OCI-LY3 (cell line): ENCODE measurements at regions not wholly inside any gene's neighbourhood (a gene's known extent, or its start where the extent isn't known, plus 50 kb on each side); places are given as distances from the start of the nearest gene placed in this dataset.

Experiments used
- H2AFZ ChIP-seq: fragments of 200-600, 300-600 bp; shearing (Covaris generic); 2 replicates; pipeline ENCODE4 v1.6.0; 2014; ENCODE audit warnings: antibody characterized with exemption, low read depth, low read length
- H3K27ac ChIP-seq: fragments of 200-600, 300-600 bp; sonication (generic); 2 replicates; pipeline ENCODE4 v1.5.1; 2014; ENCODE audit warnings: mild to moderate bottlenecking, low read length, moderate library complexity, mixed read lengths
- H3K27me3 ChIP-seq: fragments of 200-600, 300-600 bp; sonication (generic); 2 replicates; pipeline ENCODE4 v1.6.1; 2014; ENCODE audit warnings: low read depth, low read length, mixed read lengths
- H3K36me3 ChIP-seq: fragments of 200-600, 300-600 bp; sonication (generic); replicated peaks from 2 replicates; pipeline ENCODE3; 2014; ENCODE audit warnings: low read depth, low read length, mixed read lengths
- H3K4me1 ChIP-seq: fragments of 300-600, 200-600 bp; sonication (generic); 2 replicates; pipeline ENCODE4 v1.6.1; 2014; ENCODE audit warnings: low read length, mixed read lengths
- H3K4me2 ChIP-seq: fragments of 200-600, 300-600 bp; sonication (generic); 2 replicates; pipeline ENCODE4 v1.6.1; 2014; ENCODE audit warnings: low read length, mixed read lengths
- H3K4me3 ChIP-seq: fragments of 300-600, 200-600 bp; sonication (generic); 2 replicates; pipeline ENCODE4 v1.5.1; 2014; ENCODE audit warnings: antibody characterized with exemption, mild to moderate bottlenecking, low read length, moderate library complexity
- H3K79me2 ChIP-seq: fragments of 300-600, 200-600 bp; shearing (Covaris generic); 2 replicates; pipeline ENCODE4 v1.6.1; 2014; ENCODE audit warnings: mild to moderate bottlenecking, low read length, mixed read lengths
- H3K9ac ChIP-seq: fragments of 300-600, 200-600 bp; shearing (Covaris generic); 2 replicates; pipeline ENCODE4 v1.6.0; 2014; ENCODE audit warnings: mild to moderate bottlenecking, low read length, moderate library complexity
- H3K9me3 ChIP-seq: fragments of 200-600, 300-600 bp; shearing (Covaris generic); 2 replicates; pipeline ENCODE4 v1.6.1; 2014; ENCODE audit warnings: low read length, mixed read lengths; ENCODE audit not compliant: insufficient read depth
- H4K20me1 ChIP-seq: fragments of 200-600, 300-600 bp; sonication (generic); 2 replicates; pipeline ENCODE4 v1.6.1; 2016; ENCODE audit warnings: low read length, mixed read lengths; ENCODE audit not compliant: insufficient read depth
- CTCF ChIP-seq: fragments of 200-600, 300-600 bp; sonication (generic); IDR thresholded peaks from 2 replicates; pipeline ENCODE4 v1.5.1; 2014; ENCODE audit warnings: antibody characterized with exemption, low read length, low read depth
- EZH2phosphoT487 ChIP-seq: fragments of 200-600 bp; shearing (Covaris generic); IDR thresholded peaks from 2 replicates; pipeline ENCODE4 v1.6.1; 2018; ENCODE audit warnings: antibody characterized with exemption, mixed run types, low read depth

GRCh38 chr15:48021336-48022086, 99.3 kb upstream of the SLC24A5 start:
- Histone ChIP-seq H4K20me1 (no peaks in the 10 kb centered on the region), H2AFZ (no peak overlapping the region), H3K27me3 (peaks cover 5% of the 10 kb centered on the region; the same call in 1 of the 2 replicates), H3K9me3 (no peaks in the 10 kb centered on the region), H3K79me2 (no peaks in the 10 kb centered on the region), H3K27ac (no peak overlapping the region), H3K36me3 (no peaks in the 10 kb centered on the region), H3K4me3 (no peak overlapping the region), H3K4me1 (no peaks in the 10 kb centered on the region), H3K4me2 (no peak overlapping the region), H3K9ac (no peak overlapping the region)
- no peak for TF ChIP-seq EZH2phosphoT487
- no peak for TF ChIP-seq CTCF

GRCh38 chr15:48025118-48025517, 95.7 kb upstream of the SLC24A5 start:
- Histone ChIP-seq H3K9ac (no peak overlapping the region), H3K4me1 (no peaks in the 10 kb centered on the region), H4K20me1 (no peaks in the 10 kb centered on the region), H3K4me3 (no peak overlapping the region), H3K36me3 (no peaks in the 10 kb centered on the region), H3K79me2 (no peaks in the 10 kb centered on the region), H3K4me2 (no peak overlapping the region), H2AFZ (no peak overlapping the region), H3K27ac (no peak overlapping the region), H3K27me3 (peaks cover 17% of the 10 kb centered on the region; the same call in 1 of the 2 replicates), H3K9me3 (no peaks in the 10 kb centered on the region)
- TF ChIP-seq EZH2phosphoT487 = no peak
- TF ChIP-seq CTCF = no peak

GRCh38 chr15:48028712-48029111, 92.1 kb upstream of the SLC24A5 start:
- Histone ChIP-seq H3K4me3 (no peak overlapping the region), H4K20me1 (no peaks in the 10 kb centered on the region), H3K36me3 (no peaks in the 10 kb centered on the region), H3K27me3 (peaks cover 26% of the 10 kb centered on the region; the same call in 1 of the 2 replicates), H3K4me1 (no peaks in the 10 kb centered on the region), H2AFZ (no peak overlapping the region), H3K27ac (no peak overlapping the region), H3K4me2 (no peak overlapping the region), H3K9me3 (no peaks in the 10 kb centered on the region), H3K79me2 (no peaks in the 10 kb centered on the region), H3K9ac (no peak overlapping the region)
- TF ChIP-seq CTCF (no peak), EZH2phosphoT487 (no peak)

GRCh38 chr15:48029642-48030041, 91.1 kb upstream of the SLC24A5 start:
- Histone ChIP-seq H3K4me1 (no peaks in the 10 kb centered on the region), H3K9ac (no peak overlapping the region)
- no peak for TF ChIP-seq CTCF
- no peak for TF ChIP-seq EZH2phosphoT487

More at GRCh38 chr15:48029642-48030041, 91.1 kb upstream of the SLC24A5 start:
- H3K9me3 ChIP-seq = no peaks in the 10 kb centered on the region
- no peaks in the 10 kb centered on the region for H3K79me2 ChIP-seq
- H3K4me3 ChIP-seq = no peak overlapping the region
- H4K20me1 ChIP-seq = no peaks in the 10 kb centered on the region
- no peak overlapping the region for H3K27ac ChIP-seq
- H3K27me3 ChIP-seq = peaks cover 30% of the 10 kb centered on the region; the same call in 1 of the 2 replicates
- no peak overlapping the region for H2AFZ ChIP-seq
- no peak overlapping the region for H3K4me2 ChIP-seq
- no peaks in the 10 kb centered on the region for H3K36me3 ChIP-seq
